IPS DF 4.7 (cell line): ENCODE measurements at regions not wholly inside any gene's neighbourhood (a gene's known extent, or its start where the extent isn't known, plus 50 kb on each side); places are given as distances from the start of the nearest gene placed in this dataset.
A peak's percentile ranks its signal among the peaks of the same experiment; 100 is the strongest.
"Not testable (repeated sequence)": the region's sequence is repeated elsewhere in the genome, so short reads cannot be mapped to it uniquely, and the experiment has no call there.

Experiments used
- DNase-seq: peaks from one replicate; pipeline ENCODE4 v3.0.0-alpha.2; 2013; ENCODE audit warnings: low spot score; ENCODE audit errors: extremely low read depth

DNA sequence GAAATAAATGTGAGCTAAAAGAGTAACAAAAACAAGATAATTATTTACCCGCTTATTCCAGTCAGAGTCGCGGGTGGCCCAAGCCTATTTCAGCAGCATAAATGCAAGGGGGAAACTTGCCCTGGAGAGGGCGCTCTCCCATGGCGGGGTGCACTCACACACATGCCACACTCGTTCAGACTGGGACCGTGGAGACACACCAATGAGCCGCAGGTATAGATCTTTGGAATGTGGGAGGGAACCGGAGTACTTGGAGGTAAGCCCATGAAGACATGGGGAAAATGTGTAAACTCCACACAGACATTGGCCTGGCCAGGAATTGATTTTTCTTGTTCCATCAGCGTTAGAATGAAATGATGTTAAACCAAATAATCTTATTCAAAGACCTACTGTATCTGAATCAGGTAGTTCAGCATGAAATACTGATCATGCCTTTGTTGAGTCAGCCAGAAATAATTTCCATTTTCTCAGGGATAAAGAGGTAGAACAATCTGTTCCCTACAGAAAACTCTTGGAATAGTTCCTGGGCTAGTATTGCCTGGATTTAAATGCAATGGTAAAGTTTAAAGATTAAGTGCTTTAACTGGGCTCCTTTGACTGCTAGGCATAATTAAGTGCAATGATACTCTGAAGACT, 191.5 kb downstream of the MCHR2 start:
- peak; percentile 79 for DNase-seq

DNA sequence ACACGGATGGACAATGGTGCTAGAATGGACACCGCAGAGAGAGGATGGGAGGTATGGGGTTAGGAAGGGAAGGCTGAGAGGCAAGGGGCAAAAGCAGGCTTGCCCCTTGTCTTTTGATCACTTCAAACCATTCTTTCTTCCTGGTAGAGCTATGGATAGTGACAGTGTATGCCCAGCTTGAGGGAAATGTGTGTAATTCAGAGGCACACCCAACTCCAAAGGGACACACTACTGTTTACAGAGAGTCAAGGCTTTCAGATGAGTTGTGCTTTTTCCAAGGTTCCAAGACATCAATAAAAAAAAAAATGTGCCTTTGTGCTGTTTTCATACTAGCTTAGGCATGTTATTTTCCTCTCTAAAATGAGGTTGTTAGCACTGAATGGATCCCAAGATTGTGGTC, 185.0 kb downstream of the MCHR2 start:
- DNase-seq = no peak

GRCh38 chr6:99810295-99810694, 183.7 kb downstream of the MCHR2 start:
- no peak for DNase-seq

DNA sequence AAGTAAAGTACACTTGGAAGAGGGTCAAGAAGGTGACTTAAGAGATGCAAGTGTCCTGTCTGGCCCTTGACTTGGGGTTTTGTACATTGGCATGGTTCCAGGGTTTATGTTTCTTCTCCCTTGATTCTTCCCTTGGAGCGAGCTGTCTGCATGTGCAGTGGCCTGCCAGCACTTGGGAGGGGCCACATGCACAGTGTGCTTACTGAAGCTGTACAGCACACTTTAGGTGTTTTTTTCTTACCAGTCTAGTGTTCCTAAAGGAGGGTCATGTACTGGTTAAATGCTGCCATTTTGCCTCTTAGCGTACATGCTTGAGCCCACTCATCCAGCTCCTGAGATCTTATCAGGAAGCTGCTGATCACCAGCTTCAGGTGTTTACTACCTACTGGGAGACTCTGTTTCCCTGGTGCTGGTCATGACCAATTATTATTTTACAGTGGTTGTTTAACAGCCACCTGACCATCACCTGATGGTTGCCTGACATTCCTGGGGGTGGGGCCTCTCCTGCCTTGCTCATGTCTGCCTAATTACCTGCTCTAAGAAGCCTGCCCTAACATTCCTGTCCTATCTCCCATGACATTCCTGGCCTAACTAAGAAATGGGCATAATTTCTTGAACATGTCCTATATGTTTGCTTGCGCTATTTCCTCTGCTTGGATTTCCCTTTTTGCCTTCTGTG, 182.9 kb downstream of the MCHR2 start:
- DNase-seq = no peak

GRCh38 chr6:99811636-99812035, 182.4 kb downstream of the MCHR2 start:
- DNase-seq = no peak

DNA sequence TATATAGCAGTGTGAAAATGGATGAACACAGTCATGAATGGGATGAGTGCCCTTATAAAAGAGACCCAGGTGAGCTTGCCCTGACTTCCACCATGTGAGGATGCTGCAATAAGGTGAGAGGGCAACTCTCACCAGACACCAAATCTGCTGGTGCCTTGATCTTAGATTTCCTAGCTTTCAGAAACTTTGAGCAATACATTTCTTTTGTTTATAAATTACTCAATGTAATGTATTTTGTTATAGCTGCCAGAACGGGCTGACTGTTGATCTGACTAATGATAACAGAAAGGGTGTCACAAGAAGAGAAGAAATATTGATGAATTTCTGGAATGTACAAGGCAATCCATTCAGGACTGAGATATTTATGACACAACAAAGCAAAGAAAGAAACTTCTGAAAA, 180.5 kb downstream of the MCHR2 start:
- no peak for DNase-seq

GRCh38 chr6:99814230-99814928, 179.6 kb downstream of the MCHR2 start:
- no peak for DNase-seq

GRCh38 chr6:99816795-99817194, 177.2 kb downstream of the MCHR2 start:
- no peak for DNase-seq

DNA sequence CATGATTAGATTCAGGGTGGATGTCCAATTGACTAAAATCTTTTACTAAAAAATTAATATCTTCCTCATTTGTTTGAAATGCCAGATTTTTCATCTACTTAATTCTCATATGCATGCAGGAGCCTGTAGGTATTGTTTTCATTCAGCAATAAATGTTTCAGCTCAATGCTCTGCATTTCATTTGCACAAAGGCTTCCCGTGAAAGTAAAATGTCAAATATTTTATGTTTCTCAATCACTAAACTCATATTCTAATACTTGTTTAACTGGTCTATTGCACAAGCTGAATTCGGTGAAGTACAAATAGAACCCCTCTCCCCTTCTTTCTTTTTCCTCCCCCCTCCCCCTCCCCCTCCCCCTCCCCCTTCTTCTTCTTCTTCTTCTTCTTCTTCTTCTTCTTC, 175.9 kb downstream of the MCHR2 start:
- DNase-seq = no peak

DNA sequence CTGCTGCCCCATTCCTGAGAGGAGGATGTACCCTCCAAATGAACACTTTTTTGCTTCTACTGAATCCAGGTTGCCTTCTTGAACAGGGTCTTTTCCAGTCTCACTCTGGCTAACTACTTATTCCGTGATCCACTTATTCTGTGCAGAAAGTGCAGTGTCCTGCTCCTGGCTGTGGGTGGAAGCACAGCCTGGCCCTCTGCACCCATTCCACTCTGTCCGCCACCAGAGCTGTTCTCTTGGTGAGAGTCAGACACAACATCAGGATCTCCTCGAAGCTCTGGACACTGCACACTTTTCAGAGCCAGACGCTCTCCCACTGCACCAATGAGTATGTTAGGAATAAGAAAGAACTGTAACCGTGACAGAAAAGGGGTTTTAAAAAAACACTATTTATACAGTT, 174.2 kb downstream of the MCHR2 start:
- DNase-seq = no peak

GRCh38 chr6:99821164-99821563, 172.9 kb downstream of the MCHR2 start:
- no peak for DNase-seq

DNA sequence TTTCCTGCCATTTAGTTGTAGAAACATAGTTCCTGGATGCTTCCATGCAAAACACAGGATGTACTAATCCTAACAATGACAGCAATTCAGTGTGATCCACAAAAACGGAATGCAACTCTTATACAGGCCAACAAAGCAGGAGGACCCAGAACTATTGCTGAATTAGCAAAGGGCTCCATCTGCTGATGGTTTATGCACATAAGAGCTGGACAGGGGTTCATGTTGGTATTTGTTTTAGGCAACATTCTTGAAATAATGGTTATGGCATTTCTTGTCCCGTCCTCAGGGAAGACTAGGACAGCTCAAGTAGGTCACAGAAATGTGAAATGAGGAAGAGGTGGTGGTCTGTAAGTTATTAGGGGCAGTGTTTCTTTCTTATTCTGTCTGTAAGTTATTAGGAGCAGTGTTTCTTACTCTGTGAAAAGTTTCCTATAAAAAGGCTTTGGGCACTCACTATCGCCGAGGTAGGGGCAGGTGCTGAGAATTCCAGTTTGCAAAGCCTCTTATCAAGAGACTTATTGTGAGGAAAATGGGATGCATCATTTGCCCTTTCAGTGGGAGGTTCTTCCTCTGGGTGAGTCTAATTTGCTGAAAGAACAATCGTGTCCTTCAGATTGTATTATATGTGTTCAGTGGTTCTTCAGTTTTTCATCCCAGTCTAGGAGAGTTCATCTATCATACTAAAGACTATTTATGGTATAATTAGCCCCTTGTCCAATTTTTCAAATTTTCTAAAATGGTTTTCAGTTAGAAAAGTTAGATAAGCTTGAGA, 171.1 kb downstream of the MCHR2 start:
- DNase-seq = no peak

DNA sequence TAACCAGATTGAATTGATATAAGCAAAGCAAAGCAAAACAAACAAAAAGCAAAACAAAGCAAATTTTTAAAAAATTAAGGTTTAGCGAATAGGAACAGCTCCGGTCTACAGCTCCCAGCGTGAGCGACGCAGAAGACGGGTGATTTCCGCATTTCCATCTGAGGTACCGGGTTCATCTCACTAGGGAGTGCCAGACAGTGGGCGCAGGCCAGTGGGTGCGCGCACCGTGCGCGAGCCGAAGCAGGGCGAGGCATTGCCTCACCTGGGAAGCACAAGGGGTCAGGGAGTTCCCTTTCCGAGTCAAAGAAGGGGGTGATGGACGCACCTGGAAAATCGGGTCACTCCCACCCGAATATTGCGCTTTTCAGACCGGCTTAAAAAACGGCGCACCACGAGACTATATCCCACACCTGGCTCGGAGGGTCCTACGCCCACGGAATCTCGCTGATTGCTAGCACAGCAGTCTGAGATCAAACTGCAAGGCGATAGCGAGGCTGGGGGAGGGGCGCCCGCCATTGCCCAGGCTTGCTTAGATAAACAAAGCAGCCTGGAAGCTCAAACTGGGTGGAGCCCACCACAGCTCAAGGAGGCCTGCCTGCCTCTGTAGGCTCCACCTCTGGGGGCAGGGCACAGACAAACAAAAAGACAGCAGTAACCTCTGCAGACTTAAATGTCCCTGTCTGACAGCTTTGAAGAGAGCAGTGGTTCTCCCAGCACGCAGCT, 170.3 kb downstream of the MCHR2 start:
- not testable (repeated sequence) for DNase-seq

DNA sequence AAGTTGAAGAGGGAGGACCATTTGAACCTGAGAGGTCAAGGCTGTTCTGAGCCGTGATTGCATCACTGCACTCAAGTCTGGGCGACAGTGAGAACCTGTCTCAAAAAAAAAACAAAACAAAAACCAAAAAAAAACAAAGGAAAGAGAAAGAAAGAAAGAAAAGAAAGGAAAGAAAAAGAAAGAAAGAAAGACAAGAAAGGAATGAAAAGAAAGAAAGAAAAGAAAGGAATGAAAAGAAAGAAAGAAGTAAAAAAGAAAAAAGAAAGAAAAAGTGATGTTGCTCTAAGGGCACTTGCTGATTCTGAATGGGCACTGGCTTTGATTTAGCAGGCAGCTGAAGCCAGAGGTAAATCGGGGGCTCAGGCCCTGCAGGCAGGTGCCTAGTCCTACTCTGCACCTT, 161.0 kb downstream of the MCHR2 start:
- DNase-seq = no peak

DNA sequence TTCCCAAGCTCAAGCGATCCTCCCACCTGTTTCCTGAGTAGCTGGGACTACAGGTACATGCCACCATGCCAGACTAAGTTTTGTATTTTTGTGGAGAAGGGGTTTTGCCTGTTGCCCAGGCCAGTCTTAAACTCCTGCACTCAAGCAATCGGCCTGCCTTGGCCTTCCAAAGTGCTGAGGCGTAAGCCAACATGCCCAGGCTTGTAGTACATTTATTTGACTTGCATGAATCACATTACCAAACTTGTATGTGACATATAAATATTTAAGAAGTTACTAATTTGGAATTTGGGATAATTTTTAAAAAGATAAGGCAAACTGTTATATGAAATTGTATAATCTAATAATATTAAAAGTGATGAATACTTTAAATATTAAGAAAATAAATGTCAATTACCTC, 157.6 kb downstream of the MCHR2 start:
- no peak for DNase-seq

DNA sequence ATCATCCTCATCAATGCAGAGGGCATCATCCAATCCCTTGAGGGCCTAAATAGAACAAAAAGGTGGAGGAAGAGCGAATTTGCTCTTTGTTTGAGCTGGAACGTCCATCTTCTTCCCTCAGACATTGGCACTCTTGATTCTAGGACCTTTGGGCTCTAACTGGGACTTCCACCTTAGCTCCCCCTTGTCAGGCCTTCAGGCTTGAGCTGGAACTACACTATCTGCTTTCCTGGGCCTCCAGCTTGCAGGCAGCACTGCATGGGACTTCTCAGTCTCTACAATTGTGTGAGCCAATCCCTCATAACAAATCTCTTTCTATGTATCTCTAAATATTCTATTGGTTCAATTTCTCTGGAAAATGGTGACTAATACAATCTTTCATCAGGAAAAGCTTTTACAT, 155.4 kb downstream of the MCHR2 start:
- DNase-seq = no peak

DNA sequence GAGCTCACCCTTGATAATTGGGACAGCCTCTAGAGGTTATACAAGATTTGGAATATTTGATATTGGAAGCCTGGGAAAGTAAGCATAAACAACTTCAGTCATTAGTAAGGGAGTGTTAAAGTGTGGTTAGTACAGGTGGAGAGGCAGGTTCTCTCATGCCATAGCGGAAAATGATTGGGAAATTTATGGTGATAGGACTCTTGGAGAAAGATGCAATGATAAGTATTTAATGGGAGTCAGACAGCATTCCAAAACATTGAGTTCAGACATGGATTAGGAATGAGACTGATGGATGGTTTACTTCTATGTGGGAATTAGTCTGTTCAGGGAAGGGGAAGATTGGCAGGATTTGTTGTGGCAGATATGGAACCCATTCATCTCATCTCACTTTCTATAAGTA, 152.7 kb downstream of the MCHR2 start:
- no peak for DNase-seq

- DNase-seq = no peak
These were observed 148.0 kb downstream of the MCHR2 start for GRCh38 chr6:99846006-99846405.

DNA sequence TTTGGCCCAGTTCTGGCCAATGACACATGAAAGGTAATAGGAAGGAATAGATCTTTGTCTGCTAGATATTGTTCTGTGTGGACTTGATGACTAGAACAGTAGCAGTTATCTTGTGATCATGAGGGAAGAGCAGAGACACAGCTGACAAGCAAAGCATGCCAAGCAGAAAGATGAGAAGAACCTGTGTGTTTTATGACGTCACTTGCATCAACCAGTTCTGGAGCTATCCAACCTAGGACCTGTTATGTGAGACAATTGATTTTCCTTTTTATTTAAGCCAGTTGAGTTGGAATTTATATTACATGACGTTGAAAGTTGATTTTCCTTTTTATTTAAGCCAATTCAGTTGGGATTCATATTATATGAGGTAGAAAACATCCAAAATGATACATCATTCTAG, 143.2 kb downstream of the MCHR2 start:
- DNase-seq = no peak

DNA sequence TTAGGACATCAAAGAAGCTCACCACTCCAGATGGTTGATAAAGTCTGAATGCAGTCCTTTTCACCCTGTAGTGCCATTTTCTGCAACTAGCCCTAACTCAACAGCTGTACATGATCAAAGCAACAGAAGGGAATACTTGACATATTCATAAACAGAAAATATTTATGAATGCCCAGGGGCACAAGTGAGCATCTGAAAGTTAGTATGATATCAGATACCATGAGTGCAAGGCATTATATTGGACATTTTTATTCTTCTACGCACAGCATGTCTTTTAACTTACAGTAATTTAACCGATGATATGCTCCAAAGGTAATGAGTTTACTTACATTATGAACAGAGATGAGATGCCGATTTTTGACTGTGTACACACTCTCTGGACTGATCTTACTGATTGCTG, 142.0 kb downstream of the MCHR2 start:
- no peak for DNase-seq

DNA sequence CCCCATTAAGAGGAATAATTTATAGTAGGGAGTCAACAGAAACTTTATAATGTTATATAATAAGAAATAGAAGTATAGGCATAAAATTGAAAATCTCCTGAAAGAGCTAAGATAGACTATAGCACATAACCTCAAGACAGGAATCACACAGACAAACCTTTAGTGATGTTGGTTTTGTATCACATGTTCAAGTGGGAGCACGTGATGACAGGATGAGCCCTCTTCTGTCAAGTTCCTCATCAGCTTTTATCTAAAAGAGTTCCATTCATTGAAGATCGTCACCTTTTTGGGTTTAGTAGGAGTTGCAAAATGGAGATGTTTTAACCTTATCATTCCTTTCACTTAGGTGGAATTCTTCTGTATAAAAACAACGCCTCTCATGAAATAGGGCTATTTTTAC, 127.0 kb downstream of the MCHR2 start:
- no peak for DNase-seq
